Calu3 (cell line): ENCODE measurements at regions not wholly inside any gene's neighbourhood (a gene's known extent, or its start where the extent isn't known, plus 50 kb on each side); places are given as distances from the start of the nearest gene placed in this dataset.

ENCODE experiments used
- BruUV-seq: library from RNA; stranded (reverse); fragments of 400-500 nt; replicated peaks from 2 replicates; lab custom pipeline; 2021; lab: Mats Ljungman, UMichigan
- CTCF ChIA-PET: fragments of 300-600 bp; sonication (Branson Sonifier 250); formaldehyde crosslinking; loops from one replicate; lab custom pipeline; 2022; ENCODE audit warnings: antibody characterized with exemption; lab: Charles Lee
- DNase-seq: peaks from one replicate; pipeline ENCODE4 v3.0.0; 2022
- H3K27ac Mint-ChIP-seq: one replicate; pipeline ENCODE4 v1.8.0; 2022; ENCODE audit warnings: mixed read lengths; ENCODE audit not compliant: unreplicated experiment
- H3K27me3 Mint-ChIP-seq: one replicate; pipeline ENCODE4 v1.8.0; 2022; ENCODE audit warnings: mixed read lengths; ENCODE audit not compliant: unreplicated experiment
- H3K36me3 Mint-ChIP-seq: one replicate; pipeline ENCODE4 v1.8.0; 2022; ENCODE audit warnings: mild to moderate bottlenecking, moderate library complexity, mixed read lengths; ENCODE audit not compliant: insufficient read depth, unreplicated experiment
- H3K4me1 Mint-ChIP-seq: one replicate; pipeline ENCODE4 v1.8.0; 2022; ENCODE audit warnings: mild to moderate bottlenecking, low read depth, mixed read lengths; ENCODE audit not compliant: unreplicated experiment
- H3K4me3 Mint-ChIP-seq: one replicate; pipeline ENCODE4 v1.8.0; 2022; ENCODE audit warnings: mild to moderate bottlenecking, low read depth, moderate library complexity, mixed read lengths; ENCODE audit not compliant: unreplicated experiment
- H3K9me3 Mint-ChIP-seq: one replicate; pipeline ENCODE4 v1.8.0; 2022; ENCODE audit warnings: low read depth, mixed read lengths; ENCODE audit not compliant: unreplicated experiment
- intact Hi-C: fragments of 100-400 bp; cut with micrococcal nuclease; formaldehyde crosslinking; loops from one replicate; pipeline ENCODE4 v1.10.0; 2022; ENCODE audit not compliant: unreplicated experiment
- TF ChIP-seq, protein P1 (sequence below): fragments of 200-600 bp; IDR thresholded peaks from one replicate; pipeline ENCODE4 v1.8.0; 2022; ENCODE audit warnings: antibody characterized with exemption; ENCODE audit not compliant: unreplicated experiment

- TF ChIP-seq, protein P1, sequence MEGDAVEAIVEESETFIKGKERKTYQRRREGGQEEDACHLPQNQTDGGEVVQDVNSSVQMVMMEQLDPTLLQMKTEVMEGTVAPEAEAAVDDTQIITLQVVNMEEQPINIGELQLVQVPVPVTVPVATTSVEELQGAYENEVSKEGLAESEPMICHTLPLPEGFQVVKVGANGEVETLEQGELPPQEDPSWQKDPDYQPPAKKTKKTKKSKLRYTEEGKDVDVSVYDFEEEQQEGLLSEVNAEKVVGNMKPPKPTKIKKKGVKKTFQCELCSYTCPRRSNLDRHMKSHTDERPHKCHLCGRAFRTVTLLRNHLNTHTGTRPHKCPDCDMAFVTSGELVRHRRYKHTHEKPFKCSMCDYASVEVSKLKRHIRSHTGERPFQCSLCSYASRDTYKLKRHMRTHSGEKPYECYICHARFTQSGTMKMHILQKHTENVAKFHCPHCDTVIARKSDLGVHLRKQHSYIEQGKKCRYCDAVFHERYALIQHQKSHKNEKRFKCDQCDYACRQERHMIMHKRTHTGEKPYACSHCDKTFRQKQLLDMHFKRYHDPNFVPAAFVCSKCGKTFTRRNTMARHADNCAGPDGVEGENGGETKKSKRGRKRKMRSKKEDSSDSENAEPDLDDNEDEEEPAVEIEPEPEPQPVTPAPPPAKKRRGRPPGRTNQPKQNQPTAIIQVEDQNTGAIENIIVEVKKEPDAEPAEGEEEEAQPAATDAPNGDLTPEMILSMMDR = no peak
- no peak overlapping the region for H3K27ac Mint-ChIP-seq
- H3K4me3 Mint-ChIP-seq = no peak overlapping the region
Measured at GRCh38 chr18:59052965-59053820, 86.5 kb upstream of the SEC11C start.

DNA sequence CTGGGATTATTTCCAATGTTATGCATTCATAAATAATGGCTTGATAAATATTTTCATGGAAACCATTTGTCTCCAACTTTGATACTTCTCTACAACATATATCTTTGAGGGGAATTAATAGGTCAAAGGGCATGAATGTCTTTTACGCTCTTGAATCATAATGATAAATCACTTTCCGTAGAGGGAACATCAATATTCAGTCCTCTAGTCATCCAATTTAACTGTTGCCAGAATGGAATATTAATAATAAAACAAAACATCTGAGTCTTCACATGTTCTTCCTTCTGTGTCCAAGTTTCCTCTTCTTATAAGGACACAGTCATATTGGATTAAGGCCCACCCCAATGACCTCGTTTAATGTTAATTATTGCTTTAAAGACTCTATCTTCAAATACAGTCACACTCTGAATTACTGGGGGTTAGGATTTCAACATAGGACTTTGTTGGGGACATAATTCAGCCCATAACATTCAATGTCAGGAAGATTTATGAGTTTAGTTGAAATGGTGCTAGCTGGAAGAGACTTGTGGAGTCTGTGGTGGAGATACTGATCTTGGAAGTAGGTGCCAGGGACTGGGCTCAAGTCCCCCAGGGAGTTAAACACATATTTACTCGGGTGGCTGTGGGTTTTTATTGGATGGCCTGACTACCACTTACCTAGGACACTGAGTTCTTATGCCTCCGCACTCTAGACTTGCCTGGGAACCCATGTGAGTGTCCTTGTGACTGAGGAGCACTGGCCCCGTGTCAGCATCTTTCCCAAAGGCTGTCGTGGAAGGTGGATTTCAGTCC is 85.0 kb upstream of the SEC11C start:
- Mint-ChIP-seq H3K9me3 (no peaks in the 10 kb centered on the region), H3K4me3 (no peak overlapping the region), H3K27me3 (no peaks in the 10 kb centered on the region), H3K36me3 (peaks cover 5% of the 10 kb centered on the region), H3K27ac (no peak overlapping the region), H3K4me1 (no peaks in the 10 kb centered on the region)
- DNase-seq = no peak
- CTCF ChIA-PET = interaction anchor here (0.6 kb wide), 1 partner anchor 90 kb away, joined by 4 read pairs; no protein-coding TSS in a partner anchor
- intact Hi-C loops = no loop called here
- no TSS peak for BruUV-seq
- TF ChIP-seq, protein P1 = no peak

More at GRCh38 chr18:59052965-59053820, 86.5 kb upstream of the SEC11C start:
- no peaks in the 10 kb centered on the region for H3K27me3 Mint-ChIP-seq
- intact Hi-C loops = no loop called here
- DNase-seq = no peak
- CTCF ChIA-PET = no interaction called here
- H3K36me3 Mint-ChIP-seq = peaks cover 5% of the 10 kb centered on the region
- no TSS peak for BruUV-seq
- H3K4me1 Mint-ChIP-seq = no peaks in the 10 kb centered on the region
- no peaks in the 10 kb centered on the region for H3K9me3 Mint-ChIP-seq

DNA sequence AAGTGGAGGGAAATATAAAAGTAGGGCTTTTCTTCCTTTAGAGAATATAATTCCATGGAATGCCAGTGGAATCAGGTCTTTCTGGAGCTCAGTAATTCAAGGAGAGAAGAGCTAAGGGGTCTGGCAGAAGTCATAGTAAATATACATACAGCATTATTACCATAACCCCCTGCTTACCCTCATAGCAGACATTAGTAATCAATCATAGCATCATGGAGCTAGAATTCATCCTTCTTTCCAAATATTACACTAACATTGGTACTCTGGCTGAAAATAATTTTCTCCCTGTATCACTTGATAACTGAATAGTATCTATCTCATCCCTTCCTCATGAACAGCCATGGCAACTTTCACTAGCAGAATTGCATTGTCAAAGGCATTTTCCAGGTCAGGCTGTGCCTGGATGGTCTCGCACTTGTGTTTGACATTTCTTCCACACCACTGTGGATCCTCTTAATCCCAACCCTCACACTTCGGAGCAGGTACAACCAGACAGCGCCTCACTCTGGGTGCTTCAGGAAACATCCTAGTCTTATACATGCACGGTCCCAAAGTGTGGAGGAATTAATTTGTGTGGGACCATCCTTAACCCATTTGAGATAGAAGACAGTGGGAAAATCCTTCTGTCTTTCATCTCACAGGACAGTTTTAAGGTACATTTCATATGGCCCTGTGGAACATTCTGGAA is 84.2 kb upstream of the SEC11C start:
- CTCF ChIA-PET = no interaction called here
- no peak overlapping the region for H3K4me3 Mint-ChIP-seq
- H3K9me3 Mint-ChIP-seq = peaks cover 4% of the 10 kb centered on the region
- no peak for DNase-seq
- TF ChIP-seq, protein P1 = no peak
- no peaks in the 10 kb centered on the region for H3K27me3 Mint-ChIP-seq
- H3K36me3 Mint-ChIP-seq = peaks cover 8% of the 10 kb centered on the region
- intact Hi-C loops = no loop called here
- H3K27ac Mint-ChIP-seq = no peak overlapping the region
- H3K4me1 Mint-ChIP-seq = peaks cover 3% of the 10 kb centered on the region
- BruUV-seq = no TSS peak
